Kidney (tissue), 13 donors: ENCODE measurements at regions not wholly inside any gene's neighbourhood (a gene's known extent, or its start where the extent isn't known, plus 50 kb on each side); places are given as distances from the start of the nearest gene placed in this dataset.

Experiments used
- DNase-seq, 5 donors: peaks; one replicate each; pipeline ENCODE4 v3.0.0-alpha.2; 2013 to 2020
- FAIRE-seq: peaks from 2 replicates; lab custom pipeline; 2012; peaks lifted over from hg19 to GRCh38; lab: Jason Lieb, UNC
- H3K27ac ChIP-seq, 2 donors: one replicate each; pipeline ENCODE4 v1.7.0; 2013; ENCODE audit warnings: low read depth in 2 of 2, low read length in 2 of 2, inconsistent platforms in 1 of 2
- H3K27me3 ChIP-seq: one replicate; pipeline ENCODE4 v1.7.1; 2013; ENCODE audit warnings: low read length, inconsistent platforms; ENCODE audit not compliant: control insufficient read depth, insufficient read depth
- H3K36me3 ChIP-seq, 3 donors: one replicate each; pipeline versions ENCODE4 v1.7.0 to v1.7.1; 2013; ENCODE audit warnings: low read length in 3 of 3, control low read depth in 1 of 3, inconsistent platforms in 1 of 3; ENCODE audit not compliant: insufficient read depth in 3 of 3, control insufficient read depth in 2 of 3
- H3K4me1 ChIP-seq, 3 donors: one replicate each; pipeline versions ENCODE4 v1.7.0 to v1.7.1; 2013; ENCODE audit warnings: low read length in 3 of 3, inconsistent platforms in 1 of 3, low read depth in 1 of 3; ENCODE audit not compliant: control insufficient read depth in 2 of 3, insufficient read depth in 2 of 3
- H3K4me3 ChIP-seq, 3 donors: one replicate each; pipeline versions ENCODE4 v1.7.0 to v1.8.1; 2013; ENCODE audit warnings: low read length in 3 of 3, control low read depth in 1 of 3, inconsistent platforms in 1 of 3
- H3K9ac ChIP-seq, 3 donors: one replicate each; pipeline versions ENCODE4 v1.7.0 to v1.7.1; 2013; ENCODE audit warnings: low read length in 3 of 3, control low read depth in 1 of 3, inconsistent platforms in 1 of 3
- H3K9me3 ChIP-seq, 3 donors: one replicate each; pipeline versions ENCODE4 v1.7.0 to v1.7.1; 2013; ENCODE audit warnings: low read length in 3 of 3, control low read depth in 1 of 3, inconsistent platforms in 1 of 3; ENCODE audit not compliant: control insufficient read depth in 2 of 3, insufficient read depth in 1 of 3
- intact Hi-C: fragments of 100-400 bp; cut with DNase I; formaldehyde crosslinking; loops from one replicate; pipeline ENCODE4 v1.11.1; 2022
- TF ChIP-seq, protein P1 (sequence below): IDR thresholded peaks from 3 replicates; pipeline ENCODE4 v1.5.1; 2012; ENCODE audit warnings: mild to moderate bottlenecking, moderate library complexity, borderline replicate concordance; ENCODE audit not compliant: insufficient read depth; ENCODE audit errors: extremely low read depth
- donor health status: control.
- donor health status: control.
- donor health status: control.
- donor health status: control.
- donor health status: control.
- donor health status: DM: yes; HTN: yes; CAD: no.
- donor health status: Normal renal cell carcinoma (clear cell type).

- FAIRE-seq, result no peak
- Histone ChIP-seq H3K36me3 (no peaks in the 10 kb centered on the region), H3K9ac (no peak overlapping the region), H3K4me1 (no peaks in the 10 kb centered on the region), H3K27ac (no peak overlapping the region), H3K27me3 (no peaks in the 10 kb centered on the region), H3K9me3 (no peaks in the 10 kb centered on the region), H3K4me3 (no peak overlapping the region)
- TF ChIP-seq, protein P1, sequence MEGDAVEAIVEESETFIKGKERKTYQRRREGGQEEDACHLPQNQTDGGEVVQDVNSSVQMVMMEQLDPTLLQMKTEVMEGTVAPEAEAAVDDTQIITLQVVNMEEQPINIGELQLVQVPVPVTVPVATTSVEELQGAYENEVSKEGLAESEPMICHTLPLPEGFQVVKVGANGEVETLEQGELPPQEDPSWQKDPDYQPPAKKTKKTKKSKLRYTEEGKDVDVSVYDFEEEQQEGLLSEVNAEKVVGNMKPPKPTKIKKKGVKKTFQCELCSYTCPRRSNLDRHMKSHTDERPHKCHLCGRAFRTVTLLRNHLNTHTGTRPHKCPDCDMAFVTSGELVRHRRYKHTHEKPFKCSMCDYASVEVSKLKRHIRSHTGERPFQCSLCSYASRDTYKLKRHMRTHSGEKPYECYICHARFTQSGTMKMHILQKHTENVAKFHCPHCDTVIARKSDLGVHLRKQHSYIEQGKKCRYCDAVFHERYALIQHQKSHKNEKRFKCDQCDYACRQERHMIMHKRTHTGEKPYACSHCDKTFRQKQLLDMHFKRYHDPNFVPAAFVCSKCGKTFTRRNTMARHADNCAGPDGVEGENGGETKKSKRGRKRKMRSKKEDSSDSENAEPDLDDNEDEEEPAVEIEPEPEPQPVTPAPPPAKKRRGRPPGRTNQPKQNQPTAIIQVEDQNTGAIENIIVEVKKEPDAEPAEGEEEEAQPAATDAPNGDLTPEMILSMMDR, result no peak
- intact Hi-C loops, result no loop called here
- no peak for DNase-seq
These were observed 324.1 kb upstream of the CADM2 start for GRCh38 chr3:84634668-84635067.

- H3K4me3 ChIP-seq, result no peak overlapping the region
- intact Hi-C loops, result no loop called here
- DNase-seq (no peak), FAIRE-seq (no peak)
- H3K27ac ChIP-seq, result no peak overlapping the region
- no peaks in the 10 kb centered on the region for H3K4me1 ChIP-seq
- TF ChIP-seq, protein P1, result no peak
- no peaks in the 10 kb centered on the region for H3K27me3 ChIP-seq
- no peaks in the 10 kb centered on the region for H3K9me3 ChIP-seq
- no peaks in the 10 kb centered on the region for H3K36me3 ChIP-seq
- H3K9ac ChIP-seq, result no peak overlapping the region
These were observed 321.5 kb upstream of the CADM2 start for GRCh38 chr3:84637272-84637671.

DNA sequence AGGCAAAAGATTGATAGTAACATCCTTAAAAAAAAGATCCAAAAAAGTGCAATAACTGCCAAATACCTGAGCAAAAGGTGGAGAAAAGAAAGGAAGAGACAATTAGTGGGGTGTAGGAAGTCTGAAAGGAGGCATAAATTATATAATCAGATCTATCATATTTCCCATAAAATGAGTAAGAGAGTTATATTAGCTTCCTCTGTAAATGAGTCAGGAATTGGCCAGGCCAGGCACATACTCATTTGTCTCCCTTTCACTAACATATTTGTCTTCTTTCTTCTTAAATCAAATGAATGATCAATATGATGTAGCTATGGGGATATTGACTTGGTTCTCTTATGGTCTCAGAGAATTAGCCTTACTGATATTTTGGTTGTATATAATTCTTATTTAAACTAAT, 292.3 kb upstream of the CADM2 start:
- TF ChIP-seq, protein P1, result no peak
- intact Hi-C loops, result no loop called here

DNA sequence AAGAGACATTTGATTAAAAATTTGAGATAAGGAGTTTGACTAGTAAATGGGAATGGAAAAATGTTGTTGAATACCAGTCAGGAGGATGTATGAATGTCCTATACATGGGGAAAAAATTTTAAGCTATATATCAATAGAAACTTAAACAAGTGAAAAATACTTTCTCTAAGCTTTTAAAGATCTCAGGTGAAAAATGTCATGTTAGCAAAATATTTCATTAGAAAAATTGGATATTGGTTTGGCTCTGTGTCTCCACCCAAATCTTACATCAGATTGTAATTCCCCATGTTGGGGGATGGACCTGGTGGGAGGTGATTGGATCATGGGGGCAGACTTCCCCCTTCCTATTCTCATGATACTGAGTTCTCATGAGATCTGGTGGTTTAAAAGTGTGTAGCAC, 279.6 kb upstream of the CADM2 start:
- FAIRE-seq (no peak), DNase-seq (no peak)
- Histone ChIP-seq H3K9me3 (no peaks in the 10 kb centered on the region), H3K4me1 (no peaks in the 10 kb centered on the region), H3K9ac (no peak overlapping the region), H3K27me3 (no peaks in the 10 kb centered on the region), H3K36me3 (no peaks in the 10 kb centered on the region), H3K27ac (no peak overlapping the region), H3K4me3 (no peak overlapping the region)
- TF ChIP-seq, protein P1, result no peak
- intact Hi-C loops, result no loop called here

More for the DNA sequence above, 292.3 kb upstream of the CADM2 start:
- Histone ChIP-seq H3K9me3 (no peaks in the 10 kb centered on the region), H3K4me1 (no peaks in the 10 kb centered on the region), H3K27ac (no peak overlapping the region), H3K36me3 (no peaks in the 10 kb centered on the region), H3K9ac (no peak overlapping the region), H3K27me3 (no peaks in the 10 kb centered on the region), H3K4me3 (no peak overlapping the region)
- DNase-seq, result no peak
- no peak for FAIRE-seq
